GM23248 (cell line): ENCODE measurements at regions not wholly inside any gene's neighbourhood (a gene's known extent, or its start where the extent isn't known, plus 50 kb on each side); places are given as distances from the start of the nearest gene placed in this dataset.

Experiments used
- DNase-seq: peaks from one replicate; pipeline ENCODE4 v3.0.0-alpha.2; 2015
- H2AFZ ChIP-seq: fragments of 200-600 bp; sonication (generic); 2 replicates; pipeline ENCODE4 v1.6.1; 2016; ENCODE audit warnings: antibody characterized with exemption
- H3F3A ChIP-seq: fragments of 200-600 bp; sonication (generic); 2 replicates; pipeline ENCODE4 v1.6.1; 2016; ENCODE audit warnings: mild to moderate bottlenecking, antibody characterized with exemption, mixed run types; ENCODE audit not compliant: insufficient read depth
- H3K27ac ChIP-seq: fragments of 200-600 bp; sonication (generic); 2 replicates; pipeline ENCODE4 v1.5.1; 2016; ENCODE audit warnings: mild to moderate bottlenecking
- H3K27me3 ChIP-seq: fragments of 200-600 bp; sonication (generic); replicated peaks from 2 replicates; pipeline ENCODE4 v1.6.1; 2016; ENCODE audit warnings: mild to moderate bottlenecking; ENCODE audit not compliant: insufficient read depth
- H3K36me3 ChIP-seq: fragments of 200-600 bp; sonication (generic); 2 replicates; pipeline ENCODE4 v1.6.1; 2016; ENCODE audit warnings: low read depth, mild to moderate bottlenecking
- H3K4me1 ChIP-seq: fragments of 200-600 bp; sonication (generic); 2 replicates; pipeline ENCODE4 v1.6.1; 2016; ENCODE audit warnings: mild to moderate bottlenecking; ENCODE audit not compliant: insufficient read depth
- H3K4me2 ChIP-seq: fragments of 200-600 bp; sonication (generic); one replicate; pipeline ENCODE4 v1.6.1; 2016; ENCODE audit warnings: mild to moderate bottlenecking; ENCODE audit not compliant: unreplicated experiment
- H3K4me3 ChIP-seq: fragments of 200-600 bp; sonication (generic); 2 replicates; pipeline ENCODE4 v1.5.1; 2016; ENCODE audit warnings: mild to moderate bottlenecking
- H3K79me2 ChIP-seq: fragments of 200-600 bp; sonication (generic); 2 replicates; pipeline ENCODE4 v1.6.1; 2016; ENCODE audit warnings: mild to moderate bottlenecking; ENCODE audit not compliant: insufficient read depth
- H3K9ac ChIP-seq: fragments of 200-600 bp; sonication (generic); 2 replicates; pipeline ENCODE4 v1.6.1; 2016; ENCODE audit warnings: mild to moderate bottlenecking
- H3K9me2 ChIP-seq: fragments of 200-600 bp; sonication (generic); 2 replicates; pipeline ENCODE4 v1.6.1; 2016; ENCODE audit warnings: mixed run types, mild to moderate bottlenecking, moderate library complexity; ENCODE audit not compliant: insufficient read depth
- H3K9me3 ChIP-seq: fragments of 200-600 bp; sonication (generic); one replicate; pipeline ENCODE4 v1.6.1; 2017; ENCODE audit warnings: low read depth
- H4K20me1 ChIP-seq: fragments of 200-600 bp; sonication (generic); 2 replicates; pipeline ENCODE4 v1.6.0; 2016; ENCODE audit not compliant: insufficient read depth
- EZH2 ChIP-seq: fragments of 200-600 bp; sonication (generic); IDR thresholded peaks from 2 replicates; pipeline ENCODE4 v1.6.1; 2018; ENCODE audit warnings: antibody characterized with exemption, mild to moderate bottlenecking; ENCODE audit not compliant: insufficient read depth, poor library complexity, severe bottlenecking
- EZH2phosphoT487 ChIP-seq: fragments of 200-600 bp; sonication (generic); IDR thresholded peaks from 2 replicates; pipeline ENCODE4 v1.6.1; 2018; ENCODE audit warnings: antibody characterized with exemption, moderate library complexity, mild to moderate bottlenecking, low read depth; ENCODE audit not compliant: insufficient read depth
- WGBS, 2 experiments: methylation state at CpG; one replicate each; pipeline ENCODE4 v1.1.6; 2015 to 2017; ENCODE audit warnings: low lambda C conversion rate in 2 of 2, low coverage in 1 of 2; ENCODE audit errors: missing lambda C conversion rate in 2 of 2; 5-methylcytosine and 5-hydroxymethylcytosine counted together
- in situ Hi-C: fragments of 300-500 bp; cut with MboI; formaldehyde crosslinking; loops from 2 replicates; pipeline ENCODE4 v1.15.0; 2020

GRCh38 chr4:11626066-11626465, 197.4 kb upstream of the HS3ST1 start:
- Histone ChIP-seq H3K36me3 (no peaks in the 10 kb centered on the region), H2AFZ (no peak overlapping the region), H3K4me2 (no peak overlapping the region), H3K79me2 (no peaks in the 10 kb centered on the region), H3K4me3 (no peak overlapping the region), H3K9ac (no peak overlapping the region), H3K4me1 (no peaks in the 10 kb centered on the region), H3F3A (no peaks in the 10 kb centered on the region), H3K27ac (no peak overlapping the region), H3K27me3 (no peaks in the 10 kb centered on the region), H3K9me3 (no peaks in the 10 kb centered on the region), H4K20me1 (no peaks in the 10 kb centered on the region), H3K9me2 (no peaks in the 10 kb centered on the region)
- no peak for TF ChIP-seq EZH2
- TF ChIP-seq EZH2phosphoT487: no peak
- in situ Hi-C loops: no loop called here
- 10 to 11% methylated on average over 4 of the region's 4 CpGs for WGBS, 2 experiments
- DNase-seq: no peak

GRCh38 chr4:11625211-11625610, 196.5 kb upstream of the HS3ST1 start:
- Histone ChIP-seq H3K79me2 (no peaks in the 10 kb centered on the region), H3K9me3 (no peaks in the 10 kb centered on the region), H3K9me2 (no peaks in the 10 kb centered on the region), H3K9ac (no peak overlapping the region), H3K4me2 (no peak overlapping the region), H4K20me1 (no peaks in the 10 kb centered on the region), H3K27ac (no peak overlapping the region), H2AFZ (no peak overlapping the region), H3F3A (no peaks in the 10 kb centered on the region), H3K4me1 (no peaks in the 10 kb centered on the region), H3K4me3 (no peak overlapping the region), H3K27me3 (no peaks in the 10 kb centered on the region), H3K36me3 (no peaks in the 10 kb centered on the region)
- in situ Hi-C loops: no loop called here
- TF ChIP-seq EZH2phosphoT487: no peak
- TF ChIP-seq EZH2: no peak
- DNase-seq: no peak
- 29 to 31% methylated on average over 7 of the region's 7 CpGs for WGBS, 2 experiments

GRCh38 chr4:11624370-11624769, 195.7 kb upstream of the HS3ST1 start:
- Histone ChIP-seq H3K36me3 (no peaks in the 10 kb centered on the region), H3K4me2 (no peak overlapping the region), H3F3A (no peaks in the 10 kb centered on the region), H3K4me3 (no peak overlapping the region), H4K20me1 (no peaks in the 10 kb centered on the region), H3K27ac (no peak overlapping the region), H3K79me2 (no peaks in the 10 kb centered on the region), H3K4me1 (no peaks in the 10 kb centered on the region), H3K9me2 (no peaks in the 10 kb centered on the region), H2AFZ (no peak overlapping the region), H3K9me3 (no peaks in the 10 kb centered on the region), H3K27me3 (no peaks in the 10 kb centered on the region), H3K9ac (no peak overlapping the region)
- DNase-seq: no peak
- 12 to 15% methylated on average over 2 of the region's 2 CpGs for WGBS, 2 experiments
- TF ChIP-seq EZH2 (no peak), EZH2phosphoT487 (no peak)
- in situ Hi-C loops: no loop called here

- Histone ChIP-seq H3K9me3 (no peaks in the 10 kb centered on the region), H3K9me2 (no peaks in the 10 kb centered on the region), H3F3A (no peaks in the 10 kb centered on the region), H3K36me3 (no peaks in the 10 kb centered on the region), H2AFZ (no peak overlapping the region), H3K4me2 (no peak overlapping the region), H3K9ac (no peak overlapping the region), H3K79me2 (no peaks in the 10 kb centered on the region), H3K27me3 (no peaks in the 10 kb centered on the region), H3K4me1 (no peaks in the 10 kb centered on the region), H3K4me3 (no peak overlapping the region), H4K20me1 (no peaks in the 10 kb centered on the region), H3K27ac (no peak overlapping the region)
- TF ChIP-seq EZH2phosphoT487 (no peak), EZH2 (no peak)
- 69 to 80% methylated on average over 1 of the region's 1 CpG for WGBS, 2 experiments
- no peak for DNase-seq
- in situ Hi-C loops: no loop called here
Observed at GRCh38 chr4:11623726-11624037, 195.0 kb upstream of the HS3ST1 start.

GRCh38 chr4:11622961-11623725, 194.4 kb upstream of the HS3ST1 start:
- no peak overlapping the region for H3K9ac ChIP-seq
- in situ Hi-C loops: no loop called here
- H3K4me3 ChIP-seq: no peak overlapping the region
- no peaks in the 10 kb centered on the region for H3K27me3 ChIP-seq
- H4K20me1 ChIP-seq: no peaks in the 10 kb centered on the region
- H3K79me2 ChIP-seq: no peaks in the 10 kb centered on the region
- H3K4me1 ChIP-seq: no peaks in the 10 kb centered on the region
- no peak overlapping the region for H3K4me2 ChIP-seq
- no peak for TF ChIP-seq EZH2
- no peak for TF ChIP-seq EZH2phosphoT487
- H3K36me3 ChIP-seq: no peaks in the 10 kb centered on the region
- no peak for DNase-seq
- no peaks in the 10 kb centered on the region for H3F3A ChIP-seq
- WGBS, 2 experiments: 27 to 33% methylated on average over 10 of the region's 10 CpGs
- H3K27ac ChIP-seq: no peak overlapping the region
- H3K9me3 ChIP-seq: no peaks in the 10 kb centered on the region
- H3K9me2 ChIP-seq: no peaks in the 10 kb centered on the region
- H2AFZ ChIP-seq: no peak overlapping the region
